COLO829 (cell line): ENCODE measurements at regions not wholly inside any gene's neighbourhood (a gene's known extent, or its start where the extent isn't known, plus 50 kb on each side); places are given as distances from the start of the nearest gene placed in this dataset.
"Not testable (repeated sequence)": the region's sequence is repeated elsewhere in the genome, so short reads cannot be mapped to it uniquely, and the experiment has no call there.

Source experiments
- DNase-seq: peaks from one replicate; pipeline ENCODE4 v3.0.0; 2012; ENCODE audit warnings: low spot score

GRCh38 chr4:68720723-68721122 lies 50.3 kb upstream of the UGT2B15 start:
- not testable (repeated sequence) for DNase-seq

- no peak for DNase-seq
Observed at GRCh38 chr4:68724426-68724825, 54.0 kb upstream of the UGT2B15 start.

GRCh38 chr4:68724922-68725321 lies 54.5 kb upstream of the UGT2B15 start:
- no peak for DNase-seq

GRCh38 chr4:68732653-68733466 lies 62.4 kb upstream of the UGT2B15 start:
- DNase-seq, result peak; percentile 22

- DNase-seq, result no peak
Observed at GRCh38 chr4:68734095-68734494, 63.6 kb upstream of the UGT2B15 start.

- DNase-seq, result no peak
Observed at GRCh38 chr4:68735106-68735505, 64.7 kb upstream of the UGT2B15 start.

GRCh38 chr4:68736813-68737212 lies 66.4 kb upstream of the UGT2B15 start:
- DNase-seq, result no peak

GRCh38 chr4:68738036-68738435 lies 67.6 kb upstream of the UGT2B15 start:
- no peak for DNase-seq

GRCh38 chr4:68744368-68744767 lies 71.4 kb upstream of the UGT2B10 start:
- no peak for DNase-seq

- DNase-seq, result peak; percentile 45
Observed at GRCh38 chr4:68748181-68748991, 67.4 kb upstream of the UGT2B10 start.

- no peak for DNase-seq
Observed at GRCh38 chr4:68750555-68750954, 65.2 kb upstream of the UGT2B10 start.

- no peak for DNase-seq
Observed at GRCh38 chr4:68751138-68751537, 64.7 kb upstream of the UGT2B10 start.

GRCh38 chr4:68765876-68766275 lies 49.9 kb upstream of the UGT2B10 start:
- no peak for DNase-seq
